Upper lobe of left lung (tissue), 4 donors: ENCODE measurements at regions not wholly inside any gene's neighbourhood (a gene's known extent, or its start where the extent isn't known, plus 50 kb on each side); places are given as distances from the start of the nearest gene placed in this dataset.
"Not testable (repeated sequence)": the region's sequence is repeated elsewhere in the genome, so short reads cannot be mapped to it uniquely, and the experiment has no call there.

ENCODE experiments used
- EP300 ChIP-seq, 4 donors: sonication (generic); formaldehyde crosslinking; IDR thresholded peaks; one replicate each; pipeline ENCODE4 v1.5.1; 2017; ENCODE audit warnings: antibody characterized with exemption in 4 of 4, control low read depth in 2 of 4
- POLR2A ChIP-seq, 4 donors: fragments of 450-650 bp; IDR thresholded peaks; one replicate each; pipeline ENCODE4 v1.5.1; 2016 to 2017; ENCODE audit warnings: antibody characterized with exemption in 4 of 4, mild to moderate bottlenecking in 2 of 4
- POLR2AphosphoS5 ChIP-seq, 2 donors: sonication (generic); formaldehyde crosslinking; IDR thresholded peaks; one replicate each; pipeline ENCODE4 v1.5.1; 2017; ENCODE audit warnings: antibody characterized with exemption in 2 of 2
- TF ChIP-seq, protein P1 (sequence below), 6 experiments: fragments of 450-650 bp in 4 of 6; fragments of 200-600 bp in 2 of 6; sonication (generic) in 2 of 6; IDR thresholded peaks; one replicate each; pipeline ENCODE4 v1.5.1; 2016 to 2019; ENCODE audit warnings: antibody characterized with exemption in 6 of 6

DNA sequence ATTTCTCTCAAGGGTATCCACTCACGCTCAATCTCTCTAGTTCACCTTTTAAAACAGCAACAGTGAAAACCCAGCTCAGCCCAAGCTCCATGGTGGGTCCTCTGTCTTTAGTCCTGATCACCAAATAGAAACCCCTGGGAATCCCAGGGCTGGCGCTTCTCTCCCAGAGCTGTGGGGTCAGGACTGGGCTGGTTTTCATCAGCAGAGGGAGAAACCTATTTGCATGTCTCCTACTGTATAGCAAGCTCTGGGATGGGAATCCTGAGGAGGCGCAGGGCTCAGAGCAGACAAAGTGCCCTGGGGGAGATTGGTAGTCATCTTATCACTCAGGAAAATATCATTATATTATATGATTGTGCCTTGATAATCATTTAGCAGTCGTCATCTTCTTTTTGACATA, 843.1 kb downstream of the TMEM121 start:
- TF ChIP-seq EP300, POLR2AphosphoS5, POLR2A (IDR thresholded peaks at IDR 0.05): not testable (repeated sequence)
- TF ChIP-seq, protein P1, sequence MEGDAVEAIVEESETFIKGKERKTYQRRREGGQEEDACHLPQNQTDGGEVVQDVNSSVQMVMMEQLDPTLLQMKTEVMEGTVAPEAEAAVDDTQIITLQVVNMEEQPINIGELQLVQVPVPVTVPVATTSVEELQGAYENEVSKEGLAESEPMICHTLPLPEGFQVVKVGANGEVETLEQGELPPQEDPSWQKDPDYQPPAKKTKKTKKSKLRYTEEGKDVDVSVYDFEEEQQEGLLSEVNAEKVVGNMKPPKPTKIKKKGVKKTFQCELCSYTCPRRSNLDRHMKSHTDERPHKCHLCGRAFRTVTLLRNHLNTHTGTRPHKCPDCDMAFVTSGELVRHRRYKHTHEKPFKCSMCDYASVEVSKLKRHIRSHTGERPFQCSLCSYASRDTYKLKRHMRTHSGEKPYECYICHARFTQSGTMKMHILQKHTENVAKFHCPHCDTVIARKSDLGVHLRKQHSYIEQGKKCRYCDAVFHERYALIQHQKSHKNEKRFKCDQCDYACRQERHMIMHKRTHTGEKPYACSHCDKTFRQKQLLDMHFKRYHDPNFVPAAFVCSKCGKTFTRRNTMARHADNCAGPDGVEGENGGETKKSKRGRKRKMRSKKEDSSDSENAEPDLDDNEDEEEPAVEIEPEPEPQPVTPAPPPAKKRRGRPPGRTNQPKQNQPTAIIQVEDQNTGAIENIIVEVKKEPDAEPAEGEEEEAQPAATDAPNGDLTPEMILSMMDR (IDR thresholded peaks at IDR 0.05), result not testable (repeated sequence)
